G401 (cell line): ENCODE measurements at regions not wholly inside any gene's neighbourhood (a gene's known extent, or its start where the extent isn't known, plus 50 kb on each side); places are given as distances from the start of the nearest gene placed in this dataset.

ENCODE experiments used
- DNase-seq: peaks from one replicate; pipeline ENCODE4 v3.0.0-alpha.2; 2015; ENCODE audit warnings: low spot score
- in situ Hi-C: cut with HindIII; loops from 2 replicates; pipeline ENCODE4 v1.10.0; 2016; ENCODE audit warnings: low sequenced_read_pairs, mixed read lengths

- in situ Hi-C loops, result no loop called here
- no peak for DNase-seq
These were observed 679.4 kb upstream of the ADGRL2 start for GRCh38 chr1:81121306-81121705.

- in situ Hi-C loops, result no loop called here
- DNase-seq, result no peak
These were observed 681.4 kb upstream of the ADGRL2 start for GRCh38 chr1:81119319-81119718.

- in situ Hi-C loops, result no loop called here
- DNase-seq, result no peak
These were observed 682.2 kb upstream of the ADGRL2 start for GRCh38 chr1:81118550-81118949.

DNA sequence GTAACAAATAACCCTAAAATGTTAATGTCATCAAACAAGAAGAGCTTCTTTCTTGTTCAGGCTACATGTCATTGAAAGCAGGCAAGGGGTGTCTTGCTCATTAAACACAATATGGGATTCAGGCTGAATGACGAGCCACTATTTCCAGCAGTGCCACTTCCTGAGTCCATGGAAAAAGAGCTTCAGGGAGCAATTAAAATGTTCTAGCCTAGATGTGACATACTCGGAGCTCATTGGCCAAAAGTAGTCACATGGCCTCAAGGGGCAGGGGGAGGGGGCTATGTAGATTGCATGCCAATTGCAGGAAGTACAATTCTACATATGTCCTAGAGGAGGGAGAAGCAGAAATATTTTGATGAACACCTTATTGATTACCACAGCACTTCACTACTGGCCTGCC, 685.3 kb upstream of the ADGRL2 start:
- no peak for DNase-seq
- in situ Hi-C loops, result no loop called here

- no peak for DNase-seq
These were observed 686.5 kb upstream of the ADGRL2 start for GRCh38 chr1:81114191-81114590.

DNA sequence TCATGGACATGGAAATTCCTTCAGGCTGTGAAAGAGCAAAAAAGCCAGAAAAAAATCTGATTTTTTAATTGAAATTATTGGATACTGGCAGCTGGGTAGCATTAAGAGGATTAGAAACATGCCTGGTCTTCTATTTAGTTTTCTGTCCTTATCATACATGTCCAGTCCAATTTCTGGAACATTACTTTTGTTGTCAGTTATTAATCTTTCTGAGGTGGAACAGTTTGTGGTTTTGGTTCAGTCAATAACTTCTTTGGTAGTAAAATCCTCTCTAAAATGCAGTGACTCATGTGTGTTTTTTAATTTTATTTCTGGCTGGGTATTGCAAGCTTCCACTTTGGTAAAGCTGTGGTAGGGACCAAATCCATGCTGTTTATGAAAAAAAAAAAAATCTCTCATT, 687.0 kb upstream of the ADGRL2 start:
- no peak for DNase-seq
- in situ Hi-C loops, result no loop called here

More at GRCh38 chr1:81114191-81114590, 686.5 kb upstream of the ADGRL2 start:
- in situ Hi-C loops, result no loop called here

GRCh38 chr1:81111818-81112217, 688.9 kb upstream of the ADGRL2 start:
- in situ Hi-C loops, result no loop called here
- no peak for DNase-seq

- in situ Hi-C loops, result no loop called here
- DNase-seq, result no peak
These were observed 691.7 kb upstream of the ADGRL2 start for GRCh38 chr1:81109038-81109437.

DNA sequence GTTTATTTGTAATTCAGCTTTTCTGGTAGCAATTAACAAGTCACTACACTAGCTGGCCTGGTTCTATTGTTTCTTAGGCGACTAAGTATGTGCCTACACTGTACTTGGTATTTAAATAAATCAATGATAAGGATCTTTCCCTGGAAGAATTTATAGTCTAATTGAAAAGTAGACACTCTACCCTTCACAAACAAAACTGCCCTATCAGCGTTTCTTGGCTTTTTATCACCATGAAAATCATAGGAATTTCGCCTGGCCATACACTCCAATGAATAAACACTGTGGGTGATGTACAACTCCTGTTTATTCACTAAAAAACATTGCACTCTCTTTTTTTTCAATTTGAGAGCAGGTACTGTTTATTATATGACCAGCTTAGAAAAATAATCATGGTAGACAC, 702.9 kb upstream of the ADGRL2 start:
- in situ Hi-C loops, result no loop called here
- DNase-seq, result no peak

- DNase-seq, result no peak
- in situ Hi-C loops, result no loop called here
These were observed 727.2 kb upstream of the ADGRL2 start for GRCh38 chr1:81073580-81073979.

DNA sequence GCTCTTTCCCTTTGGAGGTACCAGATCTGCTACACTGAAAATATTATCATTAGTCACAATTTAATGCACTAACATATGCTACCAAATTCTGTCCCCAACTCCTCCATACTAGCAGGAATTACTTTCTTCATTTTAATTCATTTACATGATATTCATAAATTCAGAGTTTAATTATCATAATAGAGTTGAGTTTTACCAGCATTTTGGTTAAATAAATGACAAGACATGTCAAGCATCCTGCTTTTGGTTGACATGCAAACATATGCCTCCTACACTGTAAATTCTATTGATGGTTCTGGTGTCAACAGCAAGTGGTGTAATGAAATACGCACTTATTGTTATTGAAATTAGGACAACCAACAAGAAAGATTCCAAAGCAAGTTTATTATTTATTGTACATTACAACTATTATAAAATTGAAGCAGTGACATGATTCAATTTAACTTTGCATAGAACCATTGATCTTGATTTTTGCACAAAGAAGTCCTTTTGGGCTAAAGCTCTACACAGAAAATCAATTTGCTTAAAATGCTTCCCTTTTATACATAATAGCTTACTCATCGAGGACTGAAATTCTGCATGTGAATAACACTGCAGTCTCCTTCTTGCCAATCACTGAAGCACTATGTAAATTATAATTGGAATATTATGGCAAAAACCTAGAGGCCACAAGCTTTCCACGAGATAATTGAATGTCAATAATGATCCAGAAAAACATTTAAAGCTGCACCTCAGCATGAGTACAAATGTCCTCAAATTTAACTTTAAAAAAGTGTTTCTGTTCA, 728.6 kb upstream of the ADGRL2 start:
- no peak for DNase-seq
- in situ Hi-C loops, result no loop called here

DNA sequence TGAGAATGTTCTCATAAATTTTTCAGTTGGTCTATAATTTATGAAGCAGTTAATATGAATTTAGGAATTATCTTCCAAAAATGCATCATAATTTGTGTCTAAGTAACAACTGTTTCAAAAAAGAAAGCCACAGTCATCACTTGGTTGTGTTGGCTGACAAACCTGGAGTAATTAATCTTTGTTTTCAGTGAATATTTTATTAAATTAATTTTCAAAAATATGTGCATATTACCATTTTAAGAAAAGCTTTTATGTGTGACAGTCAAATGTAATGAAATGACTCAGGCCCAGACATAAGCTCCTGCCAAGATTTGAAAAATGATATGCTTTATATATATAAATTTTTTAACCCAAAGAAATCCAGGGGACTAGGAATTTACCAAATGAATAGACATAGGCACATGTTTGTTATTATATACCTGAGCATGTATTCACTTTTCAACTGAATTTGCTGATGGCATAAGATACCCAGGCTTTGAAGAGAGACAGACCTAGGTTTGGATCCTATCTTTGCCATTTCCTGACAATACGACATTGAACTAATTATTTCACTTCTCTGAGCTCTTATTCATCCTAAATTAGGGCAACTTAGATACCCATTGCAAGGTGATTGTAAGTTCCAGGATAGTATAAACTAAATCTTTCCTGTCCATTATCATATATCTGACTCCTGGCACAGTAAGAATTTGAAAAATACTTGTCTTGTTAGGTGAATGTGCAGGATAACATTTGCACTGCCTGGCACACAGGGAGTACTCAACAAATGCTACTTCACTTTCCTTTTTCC, 729.5 kb upstream of the ADGRL2 start:
- in situ Hi-C loops, result no loop called here
- no peak for DNase-seq

GRCh38 chr1:81069856-81070255, 730.9 kb upstream of the ADGRL2 start:
- DNase-seq, result no peak
- in situ Hi-C loops, result no loop called here

GRCh38 chr1:81068726-81069125, 732.0 kb upstream of the ADGRL2 start:
- no peak for DNase-seq
- in situ Hi-C loops, result no loop called here

- no peak for DNase-seq
- in situ Hi-C loops, result no loop called here
These were observed 746.9 kb upstream of the ADGRL2 start for GRCh38 chr1:81053826-81054225.

DNA sequence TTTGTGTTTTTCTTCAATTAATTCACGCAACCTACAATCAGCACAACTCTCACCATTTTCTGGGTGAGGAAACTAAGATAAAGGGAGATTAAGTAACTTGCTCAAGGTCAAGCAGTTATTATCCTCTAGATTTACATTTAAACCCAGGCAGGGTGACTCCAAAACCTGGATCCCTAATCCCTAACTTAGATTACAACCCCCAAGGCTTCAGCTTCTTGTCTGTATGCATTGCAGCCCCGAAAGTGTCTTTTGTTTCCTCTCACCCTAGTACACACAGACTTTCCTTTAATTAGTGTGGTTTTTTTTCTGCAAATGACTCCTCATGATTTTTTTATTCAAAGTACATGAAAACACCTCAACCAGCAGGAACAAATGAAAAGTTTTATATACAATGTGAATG, 748.6 kb upstream of the ADGRL2 start:
- in situ Hi-C loops, result no loop called here
- DNase-seq, result no peak

DNA sequence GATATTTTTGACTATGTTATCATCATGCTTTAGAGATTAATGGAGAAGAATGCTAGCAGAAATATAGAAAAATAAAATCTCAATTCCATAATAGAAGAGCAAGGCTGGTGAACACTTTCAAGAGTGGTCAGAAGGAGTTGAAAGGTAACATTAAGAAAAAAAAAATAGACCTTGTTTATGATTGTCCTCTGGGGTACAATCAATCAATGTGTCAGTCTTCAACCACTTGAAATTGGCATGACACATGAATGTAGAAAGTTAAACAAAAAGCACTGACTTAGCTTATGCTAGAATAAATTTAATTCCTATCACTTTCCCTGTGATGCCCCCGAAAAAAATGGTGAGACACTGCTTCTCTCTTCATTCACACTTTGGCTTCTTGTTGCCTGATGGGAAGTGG, 750.3 kb upstream of the ADGRL2 start:
- DNase-seq, result no peak
- in situ Hi-C loops, result no loop called here

- no peak for DNase-seq
- in situ Hi-C loops, result no loop called here
These were observed 756.0 kb upstream of the ADGRL2 start for GRCh38 chr1:81044708-81045107.

DNA sequence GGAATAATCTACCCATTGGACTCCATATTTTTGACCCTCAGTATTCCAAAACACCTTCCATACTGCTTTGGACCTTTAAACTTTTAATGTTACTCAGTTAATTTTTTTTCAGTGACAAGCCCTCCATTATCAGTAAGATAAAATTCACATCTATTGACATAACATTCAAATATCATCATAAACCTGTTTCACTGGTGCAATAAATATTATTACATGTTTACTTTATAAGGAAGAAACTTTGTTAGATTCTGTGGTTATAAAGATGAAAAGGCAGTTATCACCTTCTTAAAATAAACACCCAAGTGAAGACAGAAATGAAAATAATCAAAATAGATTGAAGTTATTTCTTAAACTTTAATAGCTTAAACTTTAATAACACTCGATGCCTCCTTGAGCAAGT, 758.5 kb upstream of the ADGRL2 start:
- no peak for DNase-seq
- in situ Hi-C loops, result no loop called here

- in situ Hi-C loops, result no loop called here
These were observed 766.4 kb upstream of the ADGRL2 start for GRCh38 chr1:81034291-81034690.

GRCh38 chr1:81032973-81033425, 767.7 kb upstream of the ADGRL2 start:
- in situ Hi-C loops, result no loop called here
- no peak for DNase-seq

More at GRCh38 chr1:81034291-81034690, 766.4 kb upstream of the ADGRL2 start:
- no peak for DNase-seq
